CD4-positive, alpha-beta T cell (primary cell): ENCODE measurements at regions not wholly inside any gene's neighbourhood (a gene's known extent, or its start where the extent isn't known, plus 50 kb on each side); places are given as distances from the start of the nearest gene placed in this dataset.
A peak's percentile ranks its signal among the peaks of the same experiment; 100 is the strongest.

ENCODE experiments used
- ATAC-seq: fragments of 200-7000 bp; cut with Tn5 transposase; one replicate; pipeline ENCODE4 v1.10.0; 2022; ENCODE audit warnings: mild to moderate bottlenecking; ENCODE audit not compliant: poor library complexity
- CTCF ChIA-PET: fragments of 350-600 bp; sonication (Branson Sonifier 250); formaldehyde crosslinking; loops from one replicate; lab custom pipeline; 2021; ENCODE audit warnings: antibody characterized with exemption, inconsistent platforms; lab: Charles Lee
- POLR2A ChIA-PET: fragments of 350-600 bp; sonication (Branson Sonifier 250); formaldehyde crosslinking; loops from one replicate; lab custom pipeline; 2021; ENCODE audit warnings: antibody characterized with exemption, inconsistent platforms; lab: Charles Lee
- DNase-seq, 14 experiments: peaks; one replicate each; pipeline ENCODE4 v3.0.0-alpha.2; 2013 to 2020; ENCODE audit warnings: mixed read lengths in 2 of 14
- H3K27ac ChIP-seq, 2 donors: one replicate each; pipeline versions ENCODE4 v1.5.1 to v1.7.0; 2013; ENCODE audit warnings: low read length in 2 of 2, low read depth in 1 of 2, mild to moderate bottlenecking in 1 of 2
- H3K27me3 ChIP-seq, 2 experiments: 1 replicate in 1 of 2; 2 replicates in 1 of 2; pipeline versions ENCODE4 v1.6.1 to v1.7.0; 2013; ENCODE audit warnings: low read length in 2 of 2, control low read depth in 1 of 2, mild to moderate bottlenecking in 1 of 2, moderate library complexity in 1 of 2; ENCODE audit not compliant: insufficient read depth in 2 of 2, control insufficient read depth in 1 of 2
- H3K36me3 ChIP-seq: one replicate; pipeline ENCODE4 v1.6.1; 2013; ENCODE audit warnings: low read length, control low read depth; ENCODE audit not compliant: insufficient read depth
- H3K4me1 ChIP-seq: one replicate; pipeline ENCODE4 v1.6.1; 2013; ENCODE audit warnings: low read length, control low read depth; ENCODE audit not compliant: insufficient read depth
- H3K4me3 ChIP-seq: one replicate; pipeline ENCODE4 v1.5.1; 2013; ENCODE audit warnings: mild to moderate bottlenecking, low read length, moderate library complexity
- H3K9me3 ChIP-seq, 2 experiments: 1 replicate in 1 of 2; 2 replicates in 1 of 2; pipeline versions ENCODE4 v1.6.1 to v1.7.0; 2013; ENCODE audit warnings: low read length in 2 of 2, mild to moderate bottlenecking in 2 of 2, control low read depth in 1 of 2, moderate library complexity in 1 of 2; ENCODE audit not compliant: control insufficient read depth in 1 of 2, insufficient read depth in 1 of 2
- H3K27ac Mint-ChIP-seq: one replicate; pipeline ENCODE4 v1.8.0; 2020; ENCODE audit warnings: mixed read lengths
- H3K27me3 Mint-ChIP-seq: one replicate; pipeline ENCODE4 v1.8.0; 2021; ENCODE audit warnings: mixed read lengths
- H3K36me3 Mint-ChIP-seq: one replicate; pipeline ENCODE4 v1.8.0; 2021; ENCODE audit warnings: low read depth, mixed read lengths
- H3K4me1 Mint-ChIP-seq: one replicate; pipeline ENCODE4 v1.8.0; 2021; ENCODE audit warnings: low read depth, mixed read lengths
- H3K4me3 Mint-ChIP-seq: one replicate; pipeline ENCODE4 v1.8.0; 2020; ENCODE audit warnings: mild to moderate bottlenecking, mixed read lengths
- H3K9me3 Mint-ChIP-seq: one replicate; pipeline ENCODE4 v1.8.0; 2020; ENCODE audit warnings: mixed read lengths
- CTCF ChIP-seq: fragments of 200-600 bp; IDR thresholded peaks from one replicate; pipeline ENCODE4 v1.8.0; 2022; ENCODE audit warnings: antibody characterized with exemption, mild to moderate bottlenecking
- intact Hi-C, 2 experiments: fragments of 100-400 bp; cut with DNase I in 1 of 2; cut with micrococcal nuclease in 1 of 2; formaldehyde crosslinking; loops; one replicate each; pipeline versions ENCODE4 v1.15.1 to v1.9.0; 2023 to 2025; cut with DNase I, micrococcal nuclease

GRCh38 chr2:23198316-23199114, 186.5 kb upstream of the KLHL29 start:
- Mint-ChIP-seq H3K9me3 (peaks cover 2% of the 10 kb centered on the region), H3K27ac (no peak overlapping the region), H3K27me3 (peaks cover 10% of the 10 kb centered on the region), H3K36me3 (no peaks in the 10 kb centered on the region), H3K4me3 (no peak overlapping the region), H3K4me1 (no peaks in the 10 kb centered on the region)
- CTCF ChIA-PET: no interaction called here
- POLR2A ChIA-PET: no interaction called here
- Histone ChIP-seq H3K27ac (no peak overlapping the region), H3K27me3 (no peaks in the 10 kb centered on the region), H3K4me3 (no peak overlapping the region), H3K4me1 (no peaks in the 10 kb centered on the region), H3K36me3 (no peaks in the 10 kb centered on the region), H3K9me3 (peaks cover 0 to 3% of the 10 kb centered on the region in 2 experiments)
- TF ChIP-seq CTCF: no peak
- ATAC-seq (no peak), DNase-seq (no peak)
- intact Hi-C loops: no loop called here

- Mint-ChIP-seq H3K27ac (no peak overlapping the region), H3K36me3 (no peaks in the 10 kb centered on the region), H3K4me3 (no peak overlapping the region), H3K27me3 (peaks cover 11% of the 10 kb centered on the region), H3K9me3 (peaks cover 3% of the 10 kb centered on the region), H3K4me1 (no peaks in the 10 kb centered on the region)
- no peaks in the 10 kb centered on the region for H3K4me1 ChIP-seq
- intact Hi-C loops: no loop called here
- no peaks in the 10 kb centered on the region for H3K27me3 ChIP-seq
- no peak for ATAC-seq
- CTCF ChIA-PET: no interaction called here
- POLR2A ChIA-PET: no interaction called here
- peak; percentile 38 for TF ChIP-seq CTCF
- no peak overlapping the region for H3K27ac ChIP-seq
- peak in 1 of 14 experiments; percentile 1 for DNase-seq
- H3K36me3 ChIP-seq: no peaks in the 10 kb centered on the region
- H3K4me3 ChIP-seq: no peak overlapping the region
- H3K9me3 ChIP-seq: peaks cover 0 to 3% of the 10 kb centered on the region in 2 experiments
These were observed 185.7 kb upstream of the KLHL29 start for GRCh38 chr2:23199115-23199918.

- no peak for DNase-seq
- Histone ChIP-seq H3K4me1 (no peaks in the 10 kb centered on the region), H3K4me3 (no peak overlapping the region), H3K36me3 (no peaks in the 10 kb centered on the region), H3K9me3 (peaks cover 0 to 4% of the 10 kb centered on the region in 2 experiments), H3K27me3 (no peaks in the 10 kb centered on the region), H3K27ac (no peak overlapping the region)
- H3K4me3 Mint-ChIP-seq: no peak overlapping the region
- ChIA-PET CTCF (no interaction called here), POLR2A (no interaction called here)
- peaks cover 15% of the 10 kb centered on the region for H3K27me3 Mint-ChIP-seq
- TF ChIP-seq CTCF: no peak
- intact Hi-C loops: no loop called here
- ATAC-seq: no peak
- peaks cover 3% of the 10 kb centered on the region for H3K9me3 Mint-ChIP-seq
- H3K4me1 Mint-ChIP-seq: no peaks in the 10 kb centered on the region
- H3K27ac Mint-ChIP-seq: no peak overlapping the region
- no peaks in the 10 kb centered on the region for H3K36me3 Mint-ChIP-seq
These were observed 184.8 kb upstream of the KLHL29 start for GRCh38 chr2:23200068-23200786.
